ENCODE measurements at regions not wholly inside any gene's neighbourhood (a gene's known extent, or its start where the extent isn't known, plus 50 kb on each side); places are given as distances from the start of the nearest gene placed in this dataset.

GRCh38 chr7:118350260-118350659 lies 125.8 kb downstream of the ANKRD7 start:
- no peak for ATAC-seq (ENCODE audit: low read depth)
- H3K9me3 Mint-ChIP-seq, result peaks cover 2% of the 10 kb centered on the region
- H3K27me3 Mint-ChIP-seq, result no peaks in the 10 kb centered on the region
- CTCF ChIA-PET, result no interaction called here
- no peaks in the 10 kb centered on the region for H3K36me3 Mint-ChIP-seq (ENCODE audit: low read depth)
- H3K27ac Mint-ChIP-seq, result no peak overlapping the region
- no peak for DNase-seq
- intact Hi-C loops (cut with micrococcal nuclease), result no loop called here
- no peak for TF ChIP-seq CTCF (IDR thresholded peaks at IDR 0.05)
- no peak overlapping the region for H3K4me3 Mint-ChIP-seq
- POLR2A ChIA-PET, result no interaction called here
- peaks cover 6% of the 10 kb centered on the region for H3K4me1 Mint-ChIP-seq

- Mint-ChIP-seq H3K27ac (no peak overlapping the region), H3K4me1 (peaks cover 6% of the 10 kb centered on the region), H3K36me3 (ENCODE audit: low read depth) (no peaks in the 10 kb centered on the region), H3K4me3 (no peak overlapping the region), H3K27me3 (no peaks in the 10 kb centered on the region), H3K9me3 (peaks cover 4% of the 10 kb centered on the region)
- POLR2A ChIA-PET, result no interaction called here
- CTCF ChIA-PET, result no interaction called here
- intact Hi-C loops (cut with micrococcal nuclease), result no loop called here
- ATAC-seq (ENCODE audit: low read depth) (no peak), DNase-seq (no peak)
- no peak for TF ChIP-seq CTCF (IDR thresholded peaks at IDR 0.05)
These were observed 128.5 kb downstream of the ANKRD7 start for GRCh38 chr7:118352867-118353453.

- no peak overlapping the region for H3K27ac Mint-ChIP-seq
- no peaks in the 10 kb centered on the region for H3K4me1 Mint-ChIP-seq
- POLR2A ChIA-PET, result no interaction called here
- no peak for TF ChIP-seq CTCF (IDR thresholded peaks at IDR 0.05)
- intact Hi-C loops (cut with micrococcal nuclease), result no loop called here
- H3K36me3 Mint-ChIP-seq (ENCODE audit: low read depth), result no peaks in the 10 kb centered on the region
- CTCF ChIA-PET, result no interaction called here
- no peak overlapping the region for H3K4me3 Mint-ChIP-seq
- no peak for DNase-seq
- no peaks in the 10 kb centered on the region for H3K27me3 Mint-ChIP-seq
- H3K9me3 Mint-ChIP-seq, result no peaks in the 10 kb centered on the region
- no peak for ATAC-seq (ENCODE audit: low read depth)
These were observed 141.9 kb downstream of the ANKRD7 start for GRCh38 chr7:118366363-118366762.

- no peak overlapping the region for H3K4me3 Mint-ChIP-seq
- H3K36me3 Mint-ChIP-seq (ENCODE audit: low read depth), result no peaks in the 10 kb centered on the region
- H3K27ac Mint-ChIP-seq, result no peak overlapping the region
- H3K27me3 Mint-ChIP-seq, result no peaks in the 10 kb centered on the region
- no peaks in the 10 kb centered on the region for H3K9me3 Mint-ChIP-seq
- CTCF ChIA-PET, result no interaction called here
- no peaks in the 10 kb centered on the region for H3K4me1 Mint-ChIP-seq
- no peak for TF ChIP-seq CTCF (IDR thresholded peaks at IDR 0.05)
- DNase-seq (no peak), ATAC-seq (ENCODE audit: low read depth) (no peak)
- intact Hi-C loops (cut with micrococcal nuclease), result no loop called here
- POLR2A ChIA-PET, result no interaction called here
These were observed 144.5 kb downstream of the ANKRD7 start for GRCh38 chr7:118368958-118369357.

- Mint-ChIP-seq H3K4me3 (no peak overlapping the region), H3K9me3 (no peaks in the 10 kb centered on the region), H3K27me3 (peaks cover 1% of the 10 kb centered on the region), H3K4me1 (no peaks in the 10 kb centered on the region), H3K27ac (no peak overlapping the region), H3K36me3 (ENCODE audit: low read depth) (no peaks in the 10 kb centered on the region)
- ATAC-seq (ENCODE audit: low read depth) (no peak), DNase-seq (no peak)
- ChIA-PET POLR2A (no interaction called here), CTCF (no interaction called here)
- intact Hi-C loops (cut with micrococcal nuclease), result no loop called here
- no peak for TF ChIP-seq CTCF (IDR thresholded peaks at IDR 0.05)
These were observed 145.5 kb downstream of the ANKRD7 start for GRCh38 chr7:118369987-118370386.
